ENCODE measurements at regions not wholly inside any gene's neighbourhood (a gene's known extent, or its start where the extent isn't known, plus 50 kb on each side); places are given as distances from the start of the nearest gene placed in this dataset.

GRCh38 chr2:195600778-195601177 lies 56.2 kb upstream of the SLC39A10 start:
- H2AFZ ChIP-seq (ENCODE audit: low read length): 0 out of 2 replicates have a peak overlapping the region, but pooled peaks have one; percentile 37
- no peaks in the 10 kb centered on the region for H3K9me2 ChIP-seq (ENCODE audit: insufficient read depth, low read length)
- no peaks in the 10 kb centered on the region for H3K79me2 ChIP-seq (ENCODE audit: insufficient read depth, low read depth, low read length)
- H3K27ac ChIP-seq (ENCODE audit: low read depth, low read length, poor library complexity, severe bottlenecking): no peak overlapping the region
- DNase-seq (ENCODE audit: low spot score): no peak
- intact Hi-C loops (cut with micrococcal nuclease; ENCODE audit: unreplicated experiment): no loop called here
- no peaks in the 10 kb centered on the region for H3K9me3 ChIP-seq (ENCODE audit: low read length)
- ChIA-PET POLR2A (interaction anchor here (0.6 to 1.4 kb wide), 5 partner anchors 8 to 130 kb away, joined by 3 to 4 read pairs (median 4); no protein-coding TSS in a partner anchor), CTCF (ENCODE audit: unreplicated experiment) (no interaction called here)
- BruUV-seq (replicated peaks): no TSS peak
- no peak overlapping the region for H3K4me3 ChIP-seq (ENCODE audit: low read depth, low read length, poor library complexity, severe bottlenecking)
- H3K36me3 ChIP-seq (ENCODE audit: insufficient read depth, low read length): no peaks in the 10 kb centered on the region
- TF ChIP-seq, protein P1, sequence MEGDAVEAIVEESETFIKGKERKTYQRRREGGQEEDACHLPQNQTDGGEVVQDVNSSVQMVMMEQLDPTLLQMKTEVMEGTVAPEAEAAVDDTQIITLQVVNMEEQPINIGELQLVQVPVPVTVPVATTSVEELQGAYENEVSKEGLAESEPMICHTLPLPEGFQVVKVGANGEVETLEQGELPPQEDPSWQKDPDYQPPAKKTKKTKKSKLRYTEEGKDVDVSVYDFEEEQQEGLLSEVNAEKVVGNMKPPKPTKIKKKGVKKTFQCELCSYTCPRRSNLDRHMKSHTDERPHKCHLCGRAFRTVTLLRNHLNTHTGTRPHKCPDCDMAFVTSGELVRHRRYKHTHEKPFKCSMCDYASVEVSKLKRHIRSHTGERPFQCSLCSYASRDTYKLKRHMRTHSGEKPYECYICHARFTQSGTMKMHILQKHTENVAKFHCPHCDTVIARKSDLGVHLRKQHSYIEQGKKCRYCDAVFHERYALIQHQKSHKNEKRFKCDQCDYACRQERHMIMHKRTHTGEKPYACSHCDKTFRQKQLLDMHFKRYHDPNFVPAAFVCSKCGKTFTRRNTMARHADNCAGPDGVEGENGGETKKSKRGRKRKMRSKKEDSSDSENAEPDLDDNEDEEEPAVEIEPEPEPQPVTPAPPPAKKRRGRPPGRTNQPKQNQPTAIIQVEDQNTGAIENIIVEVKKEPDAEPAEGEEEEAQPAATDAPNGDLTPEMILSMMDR (conservative IDR thresholded peaks at IDR 0.05; ENCODE audit: low read length): no peak
- no peak for TF ChIP-seq EZH2phosphoT487 (IDR thresholded peaks at IDR 0.05; ENCODE audit: borderline replicate concordance, low read depth, low read length)
- no peaks in the 10 kb centered on the region for H4K20me1 ChIP-seq (ENCODE audit: insufficient read depth, low read length)
- H3K4me1 ChIP-seq (ENCODE audit: insufficient read depth, low read length, poor library complexity, severe bottlenecking): peaks cover 13% of the 10 kb centered on the region
- no peak overlapping the region for H3K4me2 ChIP-seq (ENCODE audit: low read length)

DNA sequence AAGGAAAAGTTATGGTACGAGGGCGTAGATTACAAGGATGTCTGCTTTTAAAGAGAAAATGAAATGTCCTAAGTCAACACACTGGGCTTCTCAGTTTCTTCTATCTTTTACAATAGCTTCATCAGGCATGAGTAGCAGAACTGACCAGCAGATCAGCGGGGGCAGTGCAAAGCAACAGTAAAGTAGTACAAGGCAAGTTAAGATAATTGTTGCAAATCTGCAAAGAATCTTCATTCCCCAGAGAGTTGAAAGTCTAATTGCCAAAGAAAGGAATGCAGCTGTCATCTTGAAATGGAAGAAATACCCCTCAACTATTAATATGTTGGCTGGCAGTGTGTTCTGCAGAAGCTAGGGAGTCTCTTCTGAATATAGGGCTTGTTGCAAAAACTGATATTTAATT lies 60.2 kb upstream of the SLC39A10 start:
- no peaks in the 10 kb centered on the region for H3K9me2 ChIP-seq (ENCODE audit: insufficient read depth, low read length)
- 0 out of 2 replicates have a peak, but pooled peaks cover 4% of the 10 kb centered on the region for H3K9me3 ChIP-seq (ENCODE audit: low read length)
- no peaks in the 10 kb centered on the region for H3K79me2 ChIP-seq (ENCODE audit: insufficient read depth, low read depth, low read length)
- ChIA-PET POLR2A (interaction anchor here (0.6 to 1.4 kb wide), 3 partner anchors 9 to 13 kb away, joined by 3 to 4 read pairs (median 4); no protein-coding TSS in a partner anchor), CTCF (ENCODE audit: unreplicated experiment) (no interaction called here)
- H2AFZ ChIP-seq (ENCODE audit: low read length): no peak overlapping the region
- BruUV-seq (replicated peaks): no TSS peak
- DNase-seq (ENCODE audit: low spot score): no peak
- H4K20me1 ChIP-seq (ENCODE audit: insufficient read depth, low read length): no peaks in the 10 kb centered on the region
- no peaks in the 10 kb centered on the region for H3K36me3 ChIP-seq (ENCODE audit: insufficient read depth, low read length)
- H3K4me3 ChIP-seq (ENCODE audit: low read depth, low read length, poor library complexity, severe bottlenecking): no peak overlapping the region
- TF ChIP-seq EZH2phosphoT487 (IDR thresholded peaks at IDR 0.05; ENCODE audit: borderline replicate concordance, low read depth, low read length): no peak
- TF ChIP-seq, protein P1 (conservative IDR thresholded peaks at IDR 0.05; ENCODE audit: low read length): no peak
- intact Hi-C loops (cut with micrococcal nuclease; ENCODE audit: unreplicated experiment): no loop called here
- no peak overlapping the region for H3K27ac ChIP-seq (ENCODE audit: low read depth, low read length, poor library complexity, severe bottlenecking)
- H3K4me1 ChIP-seq (ENCODE audit: insufficient read depth, low read length, poor library complexity, severe bottlenecking): no peaks in the 10 kb centered on the region
- H3K4me2 ChIP-seq (ENCODE audit: low read length): no peak overlapping the region

- no peaks in the 10 kb centered on the region for H3K36me3 ChIP-seq (ENCODE audit: insufficient read depth, low read length)
- intact Hi-C loops (cut with micrococcal nuclease; ENCODE audit: unreplicated experiment): no loop called here
- no peak overlapping the region for H2AFZ ChIP-seq (ENCODE audit: low read length)
- H3K9me3 ChIP-seq (ENCODE audit: low read length): 0 out of 2 replicates have a peak, but pooled peaks cover 4% of the 10 kb centered on the region
- no peaks in the 10 kb centered on the region for H3K79me2 ChIP-seq (ENCODE audit: insufficient read depth, low read depth, low read length)
- BruUV-seq (replicated peaks): no TSS peak
- no peak overlapping the region for H3K4me3 ChIP-seq (ENCODE audit: low read depth, low read length, poor library complexity, severe bottlenecking)
- no peak for DNase-seq (ENCODE audit: low spot score)
- no peak overlapping the region for H3K27ac ChIP-seq (ENCODE audit: low read depth, low read length, poor library complexity, severe bottlenecking)
- ChIA-PET POLR2A (no interaction called here), CTCF (ENCODE audit: unreplicated experiment) (no interaction called here)
- no peak overlapping the region for H3K4me2 ChIP-seq (ENCODE audit: low read length)
- no peak for TF ChIP-seq EZH2phosphoT487 (IDR thresholded peaks at IDR 0.05; ENCODE audit: borderline replicate concordance, low read depth, low read length)
- TF ChIP-seq, protein P1 (conservative IDR thresholded peaks at IDR 0.05; ENCODE audit: low read length): no peak
- no peaks in the 10 kb centered on the region for H4K20me1 ChIP-seq (ENCODE audit: insufficient read depth, low read length)
- no peaks in the 10 kb centered on the region for H3K4me1 ChIP-seq (ENCODE audit: insufficient read depth, low read length, poor library complexity, severe bottlenecking)
- no peaks in the 10 kb centered on the region for H3K9me2 ChIP-seq (ENCODE audit: insufficient read depth, low read length)
Observed at GRCh38 chr2:195595825-195596224, 61.2 kb upstream of the SLC39A10 start.
